ENCODE measurements at regions not wholly inside any gene's neighbourhood (a gene's known extent, or its start where the extent isn't known, plus 50 kb on each side); places are given as distances from the start of the nearest gene placed in this dataset.

DNA sequence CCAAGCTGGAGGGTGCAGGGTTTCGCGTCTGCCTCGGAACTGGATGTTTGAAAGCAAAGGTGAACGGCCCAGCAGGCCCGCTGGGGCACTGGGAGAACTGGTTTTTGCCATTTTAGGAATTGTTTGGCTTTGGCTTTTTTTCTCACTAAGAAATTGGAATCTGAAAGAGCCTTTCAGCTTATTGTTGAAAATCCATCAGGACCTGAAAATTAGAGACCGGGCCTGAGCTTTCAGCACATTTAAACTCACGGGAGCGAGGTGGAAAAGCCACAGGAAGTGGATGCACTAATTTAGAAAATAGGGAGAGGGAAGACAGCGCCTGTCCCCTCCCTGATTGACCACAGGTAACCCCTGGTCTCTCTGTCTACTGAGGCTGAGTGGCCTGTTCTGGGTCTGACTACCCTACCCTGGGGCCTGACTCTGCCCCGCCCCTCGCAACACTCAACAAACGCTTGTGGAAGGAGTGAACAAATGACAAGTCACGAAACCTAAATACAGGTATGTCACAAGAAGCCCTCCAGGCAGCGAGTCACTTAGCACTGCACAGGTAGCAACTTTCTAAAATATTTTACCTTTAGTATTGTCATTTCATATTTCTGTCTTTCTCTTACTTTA, 100.3 kb upstream of the MBOAT2 start:
- DNase-seq = no peak

DNA sequence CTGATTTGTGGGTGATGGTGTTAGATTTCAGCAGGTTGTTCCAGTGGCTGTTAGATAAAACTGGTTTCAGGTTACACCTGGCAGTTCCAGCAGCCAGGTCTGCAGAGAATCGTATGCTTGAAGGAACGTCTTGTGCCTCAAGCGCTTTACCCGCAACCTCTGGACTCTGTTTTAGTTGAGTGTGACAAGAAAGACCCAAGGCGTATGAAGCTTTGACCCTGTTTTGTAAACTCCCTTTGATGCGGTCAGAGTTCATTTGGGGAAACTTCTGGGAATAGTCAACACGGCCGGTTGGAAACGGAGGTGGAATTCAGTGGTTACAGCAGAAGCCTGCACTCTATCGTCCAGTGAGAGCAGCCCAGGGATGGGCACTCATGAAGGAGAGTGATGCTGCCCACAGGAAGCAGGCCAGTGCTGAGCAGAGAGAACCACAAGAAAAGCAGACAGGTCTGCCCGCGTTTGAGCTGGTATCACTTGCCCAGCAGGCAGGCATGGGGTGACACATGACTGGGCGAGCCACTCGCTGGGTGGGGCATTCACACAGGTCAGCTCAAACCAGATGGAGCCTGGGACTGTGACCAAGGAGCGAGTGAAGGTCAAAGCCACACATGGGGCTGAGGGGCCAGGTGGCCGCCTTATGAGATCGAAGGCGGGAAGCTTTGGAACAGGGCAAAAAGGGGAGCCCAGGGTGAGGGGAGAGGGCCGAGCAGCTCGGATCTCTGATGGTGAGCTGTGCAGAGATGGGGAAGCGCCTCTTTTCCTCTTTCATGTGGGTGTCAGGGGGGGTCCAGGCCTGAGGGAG, 99.6 kb upstream of the MBOAT2 start:
- DNase-seq = no peak

DNA sequence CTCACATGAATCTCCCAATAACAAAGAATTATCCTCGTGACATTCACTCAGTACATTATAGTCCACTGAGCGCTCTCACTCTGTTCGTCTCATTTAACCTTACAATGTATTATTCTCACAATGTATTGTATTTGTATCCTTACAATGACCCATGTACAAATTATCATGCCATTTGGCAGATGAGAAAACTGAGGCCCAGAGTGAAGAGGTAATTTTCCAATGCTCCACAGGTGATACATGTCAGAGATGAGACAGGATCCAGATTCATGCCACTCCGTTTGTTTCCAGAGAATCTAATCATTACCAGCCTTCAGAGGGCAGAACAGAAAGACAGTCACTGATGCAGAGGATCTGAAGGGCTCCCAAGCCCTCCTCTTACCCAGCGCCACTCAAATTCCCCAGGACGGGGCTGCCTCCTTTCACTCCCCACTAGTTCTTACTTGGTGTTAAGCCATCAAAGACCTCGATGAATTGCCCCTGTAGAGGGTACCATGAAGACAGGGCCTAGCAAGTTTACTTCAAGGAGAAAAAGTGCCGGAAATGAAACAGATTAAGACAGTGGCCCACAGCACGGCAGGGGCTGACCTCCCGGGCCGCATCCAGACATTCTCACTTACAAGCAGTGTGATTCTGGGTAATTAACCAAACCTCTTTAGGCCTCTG, 98.4 kb upstream of the MBOAT2 start:
- DNase-seq = no peak

DNA sequence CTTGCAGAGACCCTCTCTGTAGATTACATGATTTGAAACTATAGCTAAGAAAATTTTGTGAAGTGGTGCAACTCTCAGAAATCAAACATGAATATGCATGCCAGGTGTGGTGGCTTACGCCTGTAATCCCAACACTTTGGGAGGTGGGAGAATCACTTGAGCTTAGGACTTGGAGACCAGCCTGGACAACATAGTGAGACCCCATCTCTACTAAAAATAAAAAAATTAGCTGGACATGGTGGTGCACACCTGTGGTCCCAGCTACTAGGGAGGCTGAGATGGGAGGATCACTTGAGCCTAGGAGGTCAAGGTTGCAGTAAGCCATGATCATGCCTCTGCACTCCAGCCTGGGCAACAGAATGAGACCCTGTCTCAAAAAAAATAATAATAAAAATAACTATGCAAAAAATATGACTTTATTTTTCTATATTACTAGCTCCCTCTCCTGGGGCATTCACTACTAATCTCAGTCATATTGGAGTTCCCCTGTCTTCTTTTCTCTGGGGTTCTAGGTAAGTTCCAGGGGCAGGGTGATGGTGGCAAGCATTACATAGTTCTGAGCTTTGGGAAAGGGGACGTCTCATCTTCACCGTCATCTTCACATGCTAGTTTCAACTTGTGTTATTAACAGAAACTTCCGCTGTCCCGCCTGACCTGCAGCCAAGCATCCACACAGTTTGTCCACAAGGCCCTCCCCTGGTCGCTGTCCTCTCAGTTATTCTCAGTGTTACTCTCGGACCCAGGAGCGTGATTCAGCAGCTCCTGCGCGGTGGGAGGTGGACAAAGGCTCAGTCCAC, 96.8 kb upstream of the MBOAT2 start:
- DNase-seq = no peak

DNA sequence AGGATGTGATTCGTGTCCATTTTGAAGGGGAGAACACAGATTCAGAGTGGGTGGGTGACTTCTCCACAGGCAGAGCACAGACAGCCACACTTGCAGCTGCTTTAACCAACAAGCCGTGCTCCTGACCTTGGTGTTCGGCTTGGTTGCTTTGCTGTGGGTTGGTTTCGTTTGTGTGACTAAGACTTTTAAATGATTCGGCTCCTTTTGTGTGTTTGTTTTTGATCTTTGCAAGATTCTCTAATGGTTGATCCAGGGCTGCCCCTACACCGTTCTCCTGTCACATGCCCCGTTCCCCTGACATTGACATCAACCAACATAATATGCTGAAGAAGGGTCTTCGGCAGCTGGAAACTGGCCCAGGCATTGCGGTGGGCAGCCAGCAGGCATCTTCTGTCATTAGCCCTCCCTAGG, 95.9 kb upstream of the MBOAT2 start:
- DNase-seq = no peak

DNA sequence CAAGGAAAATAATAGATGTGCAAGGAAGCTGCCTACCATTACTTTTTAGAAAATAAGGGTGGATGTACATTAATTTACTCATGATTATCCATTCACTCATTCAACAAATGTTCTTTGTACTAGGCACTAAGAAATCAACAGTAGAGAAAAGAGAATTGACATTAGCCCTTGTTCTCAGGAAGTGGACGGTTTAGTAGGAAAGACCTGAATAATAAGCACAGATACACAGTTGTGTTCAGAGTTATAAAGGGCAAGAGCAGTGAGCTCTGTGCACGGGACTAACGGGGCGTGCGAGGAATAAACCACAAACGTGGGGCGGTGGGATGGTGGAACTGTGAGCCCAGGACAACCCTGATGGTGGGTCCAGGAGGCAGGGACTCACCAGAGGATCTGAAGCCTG, 94.4 kb upstream of the MBOAT2 start:
- DNase-seq = no peak

DNA sequence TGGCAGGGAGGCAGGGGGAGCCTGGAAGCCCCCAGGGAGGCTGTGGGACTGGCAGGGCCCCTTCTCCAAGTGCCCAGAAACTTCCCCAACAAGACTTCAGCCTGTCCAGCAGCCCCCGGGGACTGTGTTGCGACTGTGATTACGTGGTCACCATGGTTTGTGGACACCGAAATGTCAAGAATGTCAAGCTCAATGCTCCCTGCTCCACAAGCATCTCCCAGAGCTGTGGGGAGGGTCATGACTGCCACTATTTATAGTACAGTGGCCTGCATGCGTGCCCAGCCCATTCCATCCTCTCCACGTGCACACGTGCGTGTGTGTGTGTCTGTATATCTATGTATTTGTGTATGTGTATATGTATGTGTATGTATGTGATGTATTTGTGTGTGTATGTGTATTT, 93.8 kb upstream of the MBOAT2 start:
- DNase-seq = no peak

DNA sequence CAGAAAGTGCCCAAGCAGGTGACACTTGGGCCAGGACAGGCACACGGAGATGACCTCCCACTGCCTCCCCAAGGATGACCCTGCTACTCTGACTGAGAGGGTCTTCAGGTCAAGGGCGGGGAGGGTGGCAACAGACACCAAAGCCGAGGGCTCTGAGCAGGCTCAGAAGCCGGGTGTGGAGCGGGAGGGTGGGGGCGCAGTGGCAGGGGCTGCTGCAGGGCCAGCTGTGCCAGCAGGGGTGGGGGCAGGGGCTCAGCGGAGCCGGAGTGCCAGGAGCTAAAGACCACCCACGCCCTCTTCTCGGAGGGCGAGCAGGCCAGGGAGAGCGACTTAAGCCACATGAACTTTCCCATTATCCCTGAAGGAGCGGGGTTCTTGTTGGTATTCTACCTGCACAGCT, 93.3 kb upstream of the MBOAT2 start:
- no peak for DNase-seq

DNA sequence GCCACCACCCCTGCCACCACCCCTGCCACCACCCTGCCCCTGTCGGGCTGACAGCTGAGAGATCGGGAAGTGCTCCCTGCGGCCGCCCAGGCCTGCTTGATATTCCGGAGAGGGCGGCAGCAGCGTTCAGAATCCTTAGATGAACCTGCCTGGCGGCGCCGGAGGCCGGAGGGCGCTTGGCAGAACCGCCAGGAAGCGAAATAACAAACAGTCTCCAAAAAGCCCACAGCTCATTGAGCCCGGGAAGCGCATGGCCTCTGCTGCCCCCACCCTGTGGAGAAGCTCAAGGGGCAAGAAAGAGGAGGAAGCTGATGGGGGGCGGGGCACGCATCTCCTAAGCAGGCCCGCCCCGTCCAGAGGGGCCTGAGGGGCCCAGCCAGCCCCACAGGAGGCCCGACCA, 92.2 kb upstream of the MBOAT2 start:
- DNase-seq = no peak

DNA sequence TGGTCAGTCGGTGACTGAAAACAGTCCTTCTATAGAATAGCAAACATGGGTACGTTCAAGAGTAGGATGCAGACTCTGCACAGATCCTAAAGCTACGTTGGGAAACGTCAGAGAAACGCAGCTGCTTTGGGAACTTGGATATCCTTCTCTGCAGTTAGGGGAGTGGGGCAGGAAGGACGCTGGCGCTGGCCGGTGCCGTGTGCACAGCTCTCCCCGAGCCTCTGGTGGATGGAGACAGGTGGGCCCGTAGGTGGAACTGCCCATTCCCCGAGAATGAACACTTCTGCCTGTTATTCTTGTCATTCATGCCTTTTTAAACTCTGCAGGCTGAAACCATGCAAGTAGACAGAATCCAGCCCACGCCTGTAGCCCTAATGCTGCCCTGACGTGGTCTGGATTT, 91.7 kb upstream of the MBOAT2 start:
- no peak for DNase-seq

DNA sequence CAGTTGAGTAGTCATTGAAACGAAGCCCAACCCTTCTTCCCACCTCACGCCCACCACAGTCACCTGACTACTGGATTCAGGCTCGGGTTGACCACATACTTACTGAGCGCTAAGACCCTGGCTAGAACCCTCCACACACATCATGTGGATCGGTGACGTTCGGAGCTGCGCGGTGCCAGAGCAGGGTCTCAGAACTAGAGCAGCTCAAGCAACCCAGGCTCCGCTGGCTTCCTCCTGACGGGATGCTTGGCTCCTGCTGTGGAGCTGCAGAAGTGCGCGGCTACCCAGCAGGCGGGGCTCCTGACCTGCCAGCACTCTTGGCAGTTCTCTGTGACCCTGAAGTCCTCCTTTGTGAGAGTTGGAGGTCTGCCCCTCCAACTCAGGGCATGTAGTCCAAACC, 90.6 kb upstream of the MBOAT2 start:
- no peak for DNase-seq

DNA sequence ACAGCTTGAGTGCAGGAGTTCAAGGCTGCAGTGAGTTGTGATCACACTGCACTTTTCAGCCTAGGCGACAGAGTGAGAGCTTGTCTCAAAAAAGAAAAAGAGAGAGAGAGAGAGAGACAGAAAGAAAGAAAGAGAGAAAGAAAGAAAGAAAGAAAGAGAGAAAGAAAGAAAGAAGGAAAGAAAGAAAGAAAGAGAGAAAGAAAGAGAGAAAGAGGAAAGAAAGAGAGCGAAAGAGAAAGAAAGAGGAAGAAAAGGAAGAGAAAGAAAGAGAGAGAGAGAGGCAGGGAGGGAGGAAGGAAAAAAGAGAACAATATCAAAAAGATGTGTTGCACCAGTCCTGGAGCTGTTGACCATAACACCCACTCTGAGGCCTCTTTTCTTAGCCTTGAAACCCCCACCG, 89.8 kb upstream of the MBOAT2 start:
- no peak for DNase-seq

DNA sequence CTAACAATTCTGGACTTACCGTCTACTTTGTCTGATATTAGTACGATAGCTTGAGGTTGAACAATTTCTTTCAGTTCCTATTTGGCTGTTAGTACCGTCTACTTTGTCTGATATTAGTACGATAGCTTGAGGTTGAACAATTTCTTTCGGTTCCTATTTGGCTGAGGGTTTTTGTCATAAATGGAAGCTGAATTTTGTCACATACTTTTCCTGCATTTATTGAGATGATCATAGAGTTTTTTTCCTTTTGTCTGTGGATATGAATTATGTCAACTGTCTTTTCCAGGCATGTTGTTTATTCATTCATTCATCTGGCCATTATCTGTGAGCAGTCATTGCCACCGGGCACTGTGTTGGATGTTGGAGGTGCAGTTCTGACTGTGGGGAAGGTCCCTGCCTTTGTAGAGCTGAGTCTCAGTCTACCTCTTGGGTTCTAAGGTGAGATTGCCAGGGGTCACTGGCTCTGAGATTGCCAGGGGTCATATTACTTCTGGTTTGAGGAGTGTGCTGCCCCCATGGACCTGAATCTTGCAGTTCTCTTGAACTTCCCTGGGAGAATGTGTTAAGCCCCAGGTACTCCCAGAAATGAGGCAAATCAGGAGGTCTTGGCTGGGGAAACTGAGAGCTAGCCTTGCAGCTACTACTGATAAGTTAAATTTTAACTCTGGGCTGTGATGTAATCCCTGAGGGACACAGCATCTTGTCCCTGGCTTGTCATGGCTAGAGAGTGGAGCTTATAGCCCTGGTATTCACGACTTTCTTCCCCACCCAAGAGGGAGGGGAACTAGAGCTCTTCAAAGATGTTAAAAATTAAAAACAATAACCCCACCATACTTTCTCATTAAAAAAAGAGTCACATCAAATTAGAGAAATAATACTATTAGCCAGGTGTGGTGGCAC, 89.1 kb upstream of the MBOAT2 start:
- DNase-seq = no peak

DNA sequence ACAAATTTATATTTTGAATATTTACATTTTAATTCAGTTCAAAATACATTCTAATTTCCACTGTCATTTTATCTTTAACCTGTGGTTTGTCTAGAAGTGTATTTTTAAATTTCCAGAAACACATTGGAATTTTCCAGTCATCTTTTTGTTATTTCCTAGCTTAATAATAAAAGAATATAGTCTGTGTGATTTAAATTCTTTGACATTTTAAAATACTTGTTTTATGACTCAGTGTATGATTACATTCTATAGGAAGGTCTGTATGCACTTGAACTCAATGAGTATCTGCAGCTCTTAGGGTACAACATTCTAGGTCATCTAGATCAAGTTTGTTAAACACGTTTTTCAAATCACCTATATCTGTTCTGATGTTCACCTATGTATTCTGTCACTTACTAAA, 88.3 kb upstream of the MBOAT2 start:
- DNase-seq = no peak

DNA sequence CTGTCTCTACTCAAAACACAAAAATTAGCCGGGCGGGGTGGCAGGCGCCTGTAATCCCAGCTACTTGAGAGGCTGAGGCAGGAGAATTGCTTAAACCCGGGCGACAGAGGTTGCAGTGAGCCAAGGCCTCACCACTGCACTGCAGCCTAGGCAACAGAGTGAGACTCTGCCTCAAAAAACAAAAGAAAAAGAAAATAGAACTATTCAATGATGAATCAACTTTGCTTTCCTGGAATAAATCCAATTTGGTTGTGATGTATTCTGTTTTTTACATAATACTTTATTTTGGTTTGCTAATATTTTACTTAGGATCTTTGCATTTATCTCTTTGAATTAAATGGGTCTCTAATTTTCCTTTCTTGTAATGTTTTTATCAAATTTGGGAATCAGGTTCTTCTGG, 86.3 kb upstream of the MBOAT2 start:
- DNase-seq = no peak

DNA sequence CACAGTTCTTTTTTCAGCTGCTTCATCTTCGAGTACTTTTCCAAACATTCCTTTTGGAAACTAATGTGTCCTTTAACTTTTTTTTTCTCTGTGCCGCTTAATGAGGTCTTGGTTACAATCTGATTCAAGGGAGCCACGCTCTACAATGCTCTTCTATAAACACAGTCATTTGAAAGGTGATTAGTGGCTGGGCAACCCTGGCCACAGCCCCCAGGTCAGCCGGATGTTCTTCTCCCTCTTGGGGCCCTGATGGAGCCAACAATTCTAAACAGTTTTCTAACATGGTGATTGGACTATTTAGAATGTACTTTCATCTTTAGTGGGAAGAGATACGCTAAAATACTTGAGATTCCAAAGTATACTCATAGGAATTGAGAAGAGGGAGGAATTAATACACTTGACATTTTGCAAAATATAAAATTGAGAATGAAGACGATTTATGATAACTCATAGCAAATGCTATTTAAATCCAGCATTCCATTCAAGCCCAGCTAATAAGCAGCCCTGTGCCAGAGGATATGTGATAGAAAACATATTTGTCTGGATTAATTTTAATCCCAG, 83.7 kb upstream of the MBOAT2 start:
- no peak for DNase-seq

DNA sequence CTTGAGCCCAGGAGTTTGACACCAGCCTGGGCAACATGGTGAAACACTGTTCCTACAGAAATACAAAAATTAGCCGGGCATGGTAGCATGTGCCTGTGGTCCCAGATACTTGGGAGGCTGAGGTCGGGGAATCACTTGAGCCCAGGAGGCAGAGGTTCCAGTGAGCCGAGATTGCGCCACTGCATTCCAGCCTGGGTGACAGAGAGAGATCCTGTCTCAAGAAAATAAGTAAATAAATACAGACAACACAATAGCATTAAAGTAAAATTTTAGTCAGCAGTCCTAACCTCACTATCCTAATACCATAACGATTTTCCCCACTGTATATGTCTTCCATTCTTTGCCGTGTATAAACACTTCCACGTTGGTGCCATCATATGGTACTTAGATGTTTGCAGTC, 83.0 kb upstream of the MBOAT2 start:
- no peak for DNase-seq

DNA sequence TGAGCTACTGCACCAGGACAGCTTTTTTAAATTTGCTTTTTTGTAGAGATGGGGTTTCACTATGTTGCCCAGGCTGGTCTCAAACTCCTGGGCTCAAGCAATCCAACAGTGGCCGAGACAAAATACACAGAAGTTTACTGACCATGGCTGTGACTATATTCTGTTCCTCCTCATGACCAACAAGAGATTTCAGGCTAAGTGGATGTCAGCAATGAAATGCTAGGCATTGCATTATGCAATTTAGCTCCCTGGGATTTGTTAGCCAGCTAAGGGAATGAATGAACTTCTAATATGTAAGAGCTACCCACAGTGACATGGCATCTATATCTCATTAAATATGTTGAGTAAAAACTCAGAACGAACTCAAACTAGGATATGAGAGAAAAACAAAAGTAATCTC, 81.9 kb upstream of the MBOAT2 start:
- no peak for DNase-seq

DNA sequence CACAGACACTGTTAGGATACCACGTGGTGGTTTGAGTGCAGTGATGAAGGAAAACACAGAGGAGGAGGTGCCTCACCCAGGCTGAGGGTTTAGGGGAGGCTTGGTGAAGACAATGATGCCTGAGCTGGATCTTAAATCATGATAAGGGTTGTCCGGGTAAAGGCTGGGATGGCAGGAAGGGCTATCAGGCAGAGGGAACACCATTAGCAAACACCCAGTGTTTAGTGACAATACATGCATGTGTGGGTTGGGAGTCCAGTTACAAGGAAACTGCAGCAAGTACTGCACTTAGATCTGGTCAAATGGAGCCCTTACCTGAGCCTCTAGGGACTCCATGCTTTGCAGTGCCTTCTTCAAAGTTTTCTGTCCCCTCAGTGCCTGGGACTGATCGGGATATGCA, 79.8 kb upstream of the MBOAT2 start:
- DNase-seq = no peak

DNA sequence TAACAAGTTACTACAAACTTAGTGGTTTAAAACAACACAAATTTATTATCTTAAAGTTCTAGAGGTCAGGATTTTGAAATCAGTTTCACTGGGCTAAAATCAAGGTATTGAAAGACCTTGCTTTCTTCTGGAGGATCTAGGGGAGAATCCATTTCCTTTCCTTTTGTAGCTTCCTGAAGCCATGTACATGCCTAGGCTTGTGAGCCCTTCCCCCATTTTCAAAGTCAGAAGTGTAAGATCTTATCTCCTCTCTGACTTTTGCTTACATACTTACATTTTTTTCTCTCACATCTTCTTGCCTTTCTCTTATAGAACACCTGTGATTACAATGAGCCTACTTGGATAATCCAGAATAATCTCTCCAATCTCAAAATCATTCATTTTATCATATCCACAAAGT, 78.7 kb upstream of the MBOAT2 start:
- DNase-seq = no peak

DNA sequence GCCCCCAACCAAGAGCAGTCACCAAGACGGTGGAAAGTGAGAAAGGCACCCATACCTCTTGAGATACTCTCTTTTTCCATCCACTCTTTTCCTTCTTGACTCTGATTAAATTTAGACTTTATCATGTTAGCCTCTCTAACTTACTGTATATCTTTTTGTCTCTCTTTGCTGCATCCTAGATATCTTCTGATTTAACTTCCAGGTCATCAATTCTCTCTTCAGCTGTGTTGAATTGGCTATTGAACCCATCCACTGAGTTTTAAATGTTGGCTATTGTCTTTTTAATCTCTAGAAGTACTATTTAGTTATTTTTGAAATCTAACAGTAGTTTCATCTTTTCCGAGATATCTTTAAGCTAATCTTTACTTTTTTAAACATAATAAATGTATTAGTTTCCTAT, 78.3 kb upstream of the MBOAT2 start:
- no peak for DNase-seq

DNA sequence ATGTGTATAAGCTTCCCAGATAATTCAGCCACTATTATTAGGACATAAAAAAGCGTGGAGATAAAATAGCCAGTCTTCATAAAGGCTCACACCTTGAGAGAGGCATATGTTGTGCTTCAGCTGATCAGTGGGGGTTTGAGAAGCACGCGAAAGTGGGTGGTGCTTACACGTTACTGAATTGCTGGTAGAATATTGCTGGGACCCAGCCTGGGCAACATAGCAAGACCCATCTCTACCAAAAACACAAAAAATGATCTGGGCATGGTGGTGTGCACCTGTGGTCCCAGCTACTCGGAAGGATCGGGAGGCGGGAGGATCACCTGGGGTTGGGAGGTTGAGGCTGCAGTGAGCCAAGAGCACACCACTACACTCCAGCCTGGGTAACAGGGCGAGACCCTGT, 74.9 kb upstream of the MBOAT2 start:
- no peak for DNase-seq
